GM18873 (cell line): ENCODE measurements at regions not wholly inside any gene's neighbourhood (a gene's known extent, or its start where the extent isn't known, plus 50 kb on each side); places are given as distances from the start of the nearest gene placed in this dataset.

ENCODE experiments used
- ATAC-seq: cut with Tn5 transposase; IDR thresholded peaks from one replicate; pipeline ENCODE4 v1.9.1; 2021; ENCODE audit warnings: mild to moderate bottlenecking, moderate library complexity, moderate number of reproducible peaks; ENCODE audit not compliant: unreplicated experiment, low FRiP score

GRCh38 chr3:106707347-106707746 is 669.9 kb upstream of the CCDC54 start:
- no peak for ATAC-seq

GRCh38 chr3:106710596-106710995 is 666.6 kb upstream of the CCDC54 start:
- ATAC-seq = no peak

- ATAC-seq = no peak
Observed at GRCh38 chr3:106711650-106712049, 665.6 kb upstream of the CCDC54 start.

- ATAC-seq = no peak
Observed at GRCh38 chr3:106714400-106714799, 662.8 kb upstream of the CCDC54 start.

- ATAC-seq = no peak
Observed at GRCh38 chr3:106715286-106715685, 662.0 kb upstream of the CCDC54 start.

GRCh38 chr3:106717178-106717780 is 660.0 kb upstream of the CCDC54 start:
- no peak for ATAC-seq

GRCh38 chr3:106719077-106719476 is 658.2 kb upstream of the CCDC54 start:
- no peak for ATAC-seq

- ATAC-seq = no peak
Observed at GRCh38 chr3:106719583-106719982, 657.7 kb upstream of the CCDC54 start.

- ATAC-seq = no peak
Observed at GRCh38 chr3:106720510-106720909, 656.7 kb upstream of the CCDC54 start.

- no peak for ATAC-seq
Observed at GRCh38 chr3:106725566-106725965, 651.7 kb upstream of the CCDC54 start.

- ATAC-seq = no peak
Observed at GRCh38 chr3:106728315-106729098, 648.7 kb upstream of the CCDC54 start.

GRCh38 chr3:106729481-106729880 is 647.8 kb upstream of the CCDC54 start:
- no peak for ATAC-seq

- ATAC-seq = no peak
Observed at GRCh38 chr3:106731230-106731629, 646.0 kb upstream of the CCDC54 start.

- no peak for ATAC-seq
Observed at GRCh38 chr3:106734712-106735111, 642.5 kb upstream of the CCDC54 start.

GRCh38 chr3:106737265-106737664 is 640.0 kb upstream of the CCDC54 start:
- no peak for ATAC-seq

GRCh38 chr3:106740116-106740515 is 637.1 kb upstream of the CCDC54 start:
- ATAC-seq = no peak

- ATAC-seq = no peak
Observed at GRCh38 chr3:106745344-106746168, 631.7 kb upstream of the CCDC54 start.

- ATAC-seq = no peak
Observed at GRCh38 chr3:106746286-106746685, 631.0 kb upstream of the CCDC54 start.

GRCh38 chr3:106748472-106749262 is 628.6 kb upstream of the CCDC54 start:
- no peak for ATAC-seq

- no peak for ATAC-seq
Observed at GRCh38 chr3:106750092-106750491, 627.1 kb upstream of the CCDC54 start.

- ATAC-seq = no peak
Observed at GRCh38 chr3:106755336-106755735, 621.9 kb upstream of the CCDC54 start.
